HEK293 (cell line): ENCODE measurements at regions not wholly inside any gene's neighbourhood (a gene's known extent, or its start where the extent isn't known, plus 50 kb on each side); places are given as distances from the start of the nearest gene placed in this dataset.

ENCODE experiments used
- CTCF ChIA-PET: fragments of 350-600 bp; formaldehyde crosslinking; extraction: SDS; loops from one replicate; lab custom pipeline; 2021; ENCODE audit warnings: antibody characterized with exemption; lab: Yijun Ruan, JAX
- POLR2A ChIA-PET: fragments of 300-600 bp; formaldehyde crosslinking; extraction: SDS; loops from one replicate; lab custom pipeline; 2020; ENCODE audit warnings: antibody characterized with exemption, inconsistent platforms; lab: Yijun Ruan, JAX
- H3K27ac ChIP-seq: fragments of 200-500 bp; sonication (Bioruptor generic); 2 replicates; pipeline ENCODE4 v1.5.1; 2014; ENCODE audit warnings: low read depth, low read length, control low read depth, inconsistent platforms; ENCODE audit errors: extremely low read depth
- H3K36me3 ChIP-seq, 2 experiments: fragments of 200-500 bp in 1 of 2; sonication (Bioruptor generic) in 1 of 2; 1 replicate in 1 of 2; 2 replicates in 1 of 2; pipeline ENCODE4 v1.5.1; 2014 to 2017; ENCODE audit warnings: inconsistent platforms in 2 of 2, low read length in 2 of 2; ENCODE audit not compliant: control insufficient read depth in 2 of 2, insufficient read depth in 1 of 2
- H3K4me1 ChIP-seq: fragments of 200-500 bp; sonication (Bioruptor generic); 2 replicates; pipeline ENCODE4 v1.5.1; 2014; ENCODE audit warnings: mild to moderate bottlenecking, low read length, inconsistent platforms; ENCODE audit not compliant: control insufficient read depth, insufficient read depth
- H3K4me3 ChIP-seq: 2 replicates; pipeline ENCODE4 v1.5.1; 2011; ENCODE audit warnings: low read depth, mild to moderate bottlenecking, control low read depth, low read length, moderate library complexity
- H3K9me3 ChIP-seq: fragments of 200-500 bp; sonication (Bioruptor generic); 2 replicates; pipeline ENCODE4 v1.5.1; 2014; ENCODE audit warnings: low read depth, low read length, inconsistent platforms; ENCODE audit not compliant: control insufficient read depth, insufficient read depth
- EGR2 ChIP-seq: fragments of 450-650 bp; formaldehyde crosslinking; IDR thresholded peaks from 2 replicates; pipeline ENCODE4 v1.5.1; 2016; ENCODE audit warnings: low read depth, missing biosample characterization, missing genetic modification characterization
- GFI1B ChIP-seq: fragments of 450-650 bp; formaldehyde crosslinking; IDR thresholded peaks from 2 replicates; pipeline ENCODE4 v1.5.1; 2016; ENCODE audit warnings: missing biosample characterization, missing genetic modification characterization
- GLIS1 ChIP-seq: fragments of 450-650 bp; formaldehyde crosslinking; IDR thresholded peaks from 2 replicates; pipeline ENCODE4 v1.5.1; 2016; ENCODE audit warnings: missing biosample characterization, missing genetic modification characterization
- IKZF3 ChIP-seq: fragments of 450-650 bp; IDR thresholded peaks from 2 replicates; pipeline ENCODE4 v1.5.0; 2018; ENCODE audit warnings: missing biosample characterization, mild to moderate bottlenecking, missing genetic modification characterization, moderate library complexity
- KLF16 ChIP-seq: fragments of 450-650 bp; formaldehyde crosslinking; IDR thresholded peaks from 2 replicates; pipeline ENCODE4 v1.5.1; 2017; ENCODE audit warnings: missing biosample characterization, missing genetic modification characterization
- OVOL3 ChIP-seq: fragments of 450-650 bp; formaldehyde crosslinking; IDR thresholded peaks from 2 replicates; pipeline ENCODE4 v1.5.1; 2016; ENCODE audit warnings: missing biosample characterization, missing genetic modification characterization
- SALL2 ChIP-seq: fragments of 450-650 bp; formaldehyde crosslinking; IDR thresholded peaks from 2 replicates; pipeline ENCODE4 v1.5.0; 2017; ENCODE audit warnings: missing biosample characterization, mild to moderate bottlenecking, missing genetic modification characterization, borderline replicate concordance
- TCF7L2 ChIP-seq: IDR thresholded peaks from 2 replicates; pipeline ENCODE4 v1.6.1; 2011; ENCODE audit warnings: low read depth, mild to moderate bottlenecking, inconsistent platforms, low read length, moderate library complexity, borderline replicate concordance
- ZBTB21 ChIP-seq: fragments of 450-650 bp; formaldehyde crosslinking; IDR thresholded peaks from 2 replicates; pipeline ENCODE4 v1.5.1; 2017; ENCODE audit warnings: missing biosample characterization, missing genetic modification characterization
- ZBTB8A ChIP-seq: fragments of 450-650 bp; formaldehyde crosslinking; IDR thresholded peaks from 2 replicates; pipeline ENCODE4 v1.5.1; 2016; ENCODE audit warnings: missing biosample characterization, missing genetic modification characterization
- ZNF114 ChIP-seq: fragments of 450-650 bp; formaldehyde crosslinking; IDR thresholded peaks from 2 replicates; pipeline ENCODE4 v1.5.0; 2017; ENCODE audit warnings: missing biosample characterization, missing genetic modification characterization
- ZNF155 ChIP-seq: fragments of 450-650 bp; formaldehyde crosslinking; IDR thresholded peaks from 2 replicates; pipeline ENCODE4 v1.5.1; 2016; ENCODE audit warnings: missing biosample characterization, missing genetic modification characterization
- ZNF174 ChIP-seq: fragments of 450-650 bp; formaldehyde crosslinking; IDR thresholded peaks from 2 replicates; pipeline ENCODE4 v1.5.0; 2017; ENCODE audit warnings: missing biosample characterization, mild to moderate bottlenecking, missing genetic modification characterization
- ZNF24 ChIP-seq: fragments of 450-650 bp; formaldehyde crosslinking; IDR thresholded peaks from 2 replicates; pipeline ENCODE4 v1.5.1; 2016; ENCODE audit warnings: missing biosample characterization, missing genetic modification characterization
- ZNF266 ChIP-seq: fragments of 450-650 bp; formaldehyde crosslinking; IDR thresholded peaks from 2 replicates; pipeline ENCODE4 v1.5.1; 2016; ENCODE audit warnings: missing biosample characterization, missing genetic modification characterization, low read depth
- ZNF324 ChIP-seq: fragments of 450-650 bp; formaldehyde crosslinking; IDR thresholded peaks from 2 replicates; pipeline ENCODE4 v1.5.1; 2016; ENCODE audit warnings: missing biosample characterization, missing genetic modification characterization
- ZNF561 ChIP-seq: fragments of 450-650 bp; IDR thresholded peaks from 2 replicates; pipeline ENCODE4 v1.5.1; 2018; ENCODE audit warnings: missing biosample characterization, missing genetic modification characterization, borderline replicate concordance
- TF ChIP-seq, protein P1 (sequence below): fragments of 450-650 bp; formaldehyde crosslinking; IDR thresholded peaks from 2 replicates; pipeline ENCODE4 v1.5.1; 2017; ENCODE audit warnings: missing biosample characterization, missing genetic modification characterization
- TF ChIP-seq, protein P2 (sequence below): fragments of 450-650 bp; formaldehyde crosslinking; IDR thresholded peaks from 2 replicates; pipeline ENCODE4 v1.5.1; 2017; ENCODE audit warnings: missing biosample characterization, missing genetic modification characterization
- TF ChIP-seq, protein P3 (sequence below): fragments of 450-650 bp; formaldehyde crosslinking; IDR thresholded peaks from 2 replicates; pipeline ENCODE4 v1.5.1; 2016; ENCODE audit warnings: missing biosample characterization, missing genetic modification characterization, low read depth
- TF ChIP-seq, protein P4 (sequence below): fragments of 450-650 bp; formaldehyde crosslinking; IDR thresholded peaks from 2 replicates; pipeline ENCODE4 v1.5.1; 2016; ENCODE audit warnings: missing biosample characterization, missing genetic modification characterization

DNA sequence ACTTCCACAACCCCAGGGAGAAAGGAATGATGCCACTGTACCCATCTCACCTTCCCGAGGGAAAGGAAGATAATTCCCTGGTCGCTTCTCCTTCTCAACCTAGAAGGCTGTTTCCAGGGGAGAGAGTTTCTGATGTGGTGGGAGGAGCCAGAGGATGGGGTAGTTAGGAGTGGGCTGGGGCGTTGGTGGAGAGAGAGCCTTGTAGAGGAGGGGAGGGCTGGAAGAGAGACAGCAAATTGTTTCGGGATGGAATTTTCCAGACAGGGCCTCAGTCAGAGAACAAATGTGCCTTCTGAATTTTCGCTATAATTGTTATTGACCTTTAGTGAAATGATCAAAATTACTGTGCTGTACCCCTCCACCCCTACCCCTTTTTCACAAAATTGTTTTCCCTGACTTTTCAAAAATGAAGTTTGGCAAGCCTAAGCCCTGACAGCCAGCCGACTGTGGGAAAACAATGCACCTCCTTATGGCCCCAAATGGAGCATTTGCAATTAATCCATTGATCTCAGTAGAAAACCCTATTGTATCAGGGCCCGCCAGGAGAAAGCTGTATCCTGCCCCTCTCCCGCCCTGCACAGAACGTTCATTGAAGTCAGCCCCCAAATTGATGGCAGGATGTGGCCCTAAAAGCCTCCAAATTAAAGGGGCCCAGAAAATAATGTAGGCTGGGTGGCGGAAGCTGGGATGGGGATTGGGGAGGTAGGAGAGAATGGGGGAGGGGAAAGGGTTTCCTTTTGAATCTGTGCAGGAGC is 69.1 kb upstream of the JUN start (continued):
- TF ChIP-seq TCF7L2: no peak
- TF ChIP-seq ZNF324 (tag by site-specific recombination): no peak
- no peak for TF ChIP-seq ZNF155 (tag by site-specific recombination)
- TF ChIP-seq EGR2: 0 out of 2 replicates have a peak, but pooled peaks have one; percentile 38

DNA sequence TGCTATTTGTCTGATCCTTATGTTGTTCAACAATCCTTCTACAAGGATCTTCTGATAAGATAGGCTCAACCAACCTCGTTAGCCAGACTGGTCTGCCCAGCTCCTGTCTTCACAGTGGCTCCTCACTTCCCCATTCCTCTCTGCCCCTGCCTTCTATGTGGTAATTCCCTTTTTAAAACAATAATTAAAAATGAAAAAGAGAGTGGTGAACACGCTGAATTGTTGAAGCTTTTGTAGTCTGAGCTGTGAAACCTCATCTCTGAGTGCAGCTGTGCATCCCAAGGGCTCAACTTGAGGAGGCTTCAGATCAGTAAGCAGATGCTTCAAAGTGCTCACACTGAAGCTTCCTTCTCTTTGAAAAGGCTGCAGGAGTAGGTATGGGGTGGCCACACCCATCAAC is 70.7 kb upstream of the JUN start:
- POLR2A ChIA-PET: no interaction called here
- TF ChIP-seq ZBTB8A: no peak
- TF ChIP-seq GLIS1 (tag by site-specific recombination): no peak
- no peak for TF ChIP-seq ZNF561 (tag by site-specific recombination)
- no peak for TF ChIP-seq IKZF3 (tag by site-specific recombination)
- TF ChIP-seq, protein P1, sequence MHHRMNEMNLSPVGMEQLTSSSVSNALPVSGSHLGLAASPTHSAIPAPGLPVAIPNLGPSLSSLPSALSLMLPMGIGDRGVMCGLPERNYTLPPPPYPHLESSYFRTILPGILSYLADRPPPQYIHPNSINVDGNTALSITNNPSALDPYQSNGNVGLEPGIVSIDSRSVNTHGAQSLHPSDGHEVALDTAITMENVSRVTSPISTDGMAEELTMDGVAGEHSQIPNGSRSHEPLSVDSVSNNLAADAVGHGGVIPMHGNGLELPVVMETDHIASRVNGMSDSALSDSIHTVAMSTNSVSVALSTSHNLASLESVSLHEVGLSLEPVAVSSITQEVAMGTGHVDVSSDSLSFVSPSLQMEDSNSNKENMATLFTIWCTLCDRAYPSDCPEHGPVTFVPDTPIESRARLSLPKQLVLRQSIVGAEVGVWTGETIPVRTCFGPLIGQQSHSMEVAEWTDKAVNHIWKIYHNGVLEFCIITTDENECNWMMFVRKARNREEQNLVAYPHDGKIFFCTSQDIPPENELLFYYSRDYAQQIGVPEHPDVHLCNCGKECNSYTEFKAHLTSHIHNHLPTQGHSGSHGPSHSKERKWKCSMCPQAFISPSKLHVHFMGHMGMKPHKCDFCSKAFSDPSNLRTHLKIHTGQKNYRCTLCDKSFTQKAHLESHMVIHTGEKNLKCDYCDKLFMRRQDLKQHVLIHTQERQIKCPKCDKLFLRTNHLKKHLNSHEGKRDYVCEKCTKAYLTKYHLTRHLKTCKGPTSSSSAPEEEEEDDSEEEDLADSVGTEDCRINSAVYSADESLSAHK (tag by site-specific recombination): no peak
- TF ChIP-seq, protein P2, sequence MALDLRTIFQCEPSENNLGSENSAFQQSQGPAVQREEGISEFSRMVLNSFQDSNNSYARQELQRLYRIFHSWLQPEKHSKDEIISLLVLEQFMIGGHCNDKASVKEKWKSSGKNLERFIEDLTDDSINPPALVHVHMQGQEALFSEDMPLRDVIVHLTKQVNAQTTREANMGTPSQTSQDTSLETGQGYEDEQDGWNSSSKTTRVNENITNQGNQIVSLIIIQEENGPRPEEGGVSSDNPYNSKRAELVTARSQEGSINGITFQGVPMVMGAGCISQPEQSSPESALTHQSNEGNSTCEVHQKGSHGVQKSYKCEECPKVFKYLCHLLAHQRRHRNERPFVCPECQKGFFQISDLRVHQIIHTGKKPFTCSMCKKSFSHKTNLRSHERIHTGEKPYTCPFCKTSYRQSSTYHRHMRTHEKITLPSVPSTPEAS (tag by site-specific recombination): no peak
- TF ChIP-seq, protein P3, sequence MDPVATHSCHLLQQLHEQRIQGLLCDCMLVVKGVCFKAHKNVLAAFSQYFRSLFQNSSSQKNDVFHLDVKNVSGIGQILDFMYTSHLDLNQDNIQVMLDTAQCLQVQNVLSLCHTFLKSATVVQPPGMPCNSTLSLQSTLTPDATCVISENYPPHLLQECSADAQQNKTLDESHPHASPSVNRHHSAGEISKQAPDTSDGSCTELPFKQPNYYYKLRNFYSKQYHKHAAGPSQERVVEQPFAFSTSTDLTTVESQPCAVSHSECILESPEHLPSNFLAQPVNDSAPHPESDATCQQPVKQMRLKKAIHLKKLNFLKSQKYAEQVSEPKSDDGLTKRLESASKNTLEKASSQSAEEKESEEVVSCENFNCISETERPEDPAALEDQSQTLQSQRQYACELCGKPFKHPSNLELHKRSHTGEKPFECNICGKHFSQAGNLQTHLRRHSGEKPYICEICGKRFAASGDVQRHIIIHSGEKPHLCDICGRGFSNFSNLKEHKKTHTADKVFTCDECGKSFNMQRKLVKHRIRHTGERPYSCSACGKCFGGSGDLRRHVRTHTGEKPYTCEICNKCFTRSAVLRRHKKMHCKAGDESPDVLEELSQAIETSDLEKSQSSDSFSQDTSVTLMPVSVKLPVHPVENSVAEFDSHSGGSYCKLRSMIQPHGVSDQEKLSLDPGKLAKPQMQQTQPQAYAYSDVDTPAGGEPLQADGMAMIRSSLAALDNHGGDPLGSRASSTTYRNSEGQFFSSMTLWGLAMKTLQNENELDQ (tag by site-specific recombination): no peak
- TF ChIP-seq GFI1B (tag by site-specific recombination): no peak
- no peak for TF ChIP-seq SALL2 (tag by site-specific recombination)
- no peak for TF ChIP-seq ZNF114
- no peak for TF ChIP-seq ZBTB21 (tag by site-specific recombination)
- no peak for TF ChIP-seq KLF16
- TF ChIP-seq ZNF24 (tag by site-specific recombination): no peak
- no peak for TF ChIP-seq ZNF174 (tag by site-specific recombination)
- TF ChIP-seq, protein P4, sequence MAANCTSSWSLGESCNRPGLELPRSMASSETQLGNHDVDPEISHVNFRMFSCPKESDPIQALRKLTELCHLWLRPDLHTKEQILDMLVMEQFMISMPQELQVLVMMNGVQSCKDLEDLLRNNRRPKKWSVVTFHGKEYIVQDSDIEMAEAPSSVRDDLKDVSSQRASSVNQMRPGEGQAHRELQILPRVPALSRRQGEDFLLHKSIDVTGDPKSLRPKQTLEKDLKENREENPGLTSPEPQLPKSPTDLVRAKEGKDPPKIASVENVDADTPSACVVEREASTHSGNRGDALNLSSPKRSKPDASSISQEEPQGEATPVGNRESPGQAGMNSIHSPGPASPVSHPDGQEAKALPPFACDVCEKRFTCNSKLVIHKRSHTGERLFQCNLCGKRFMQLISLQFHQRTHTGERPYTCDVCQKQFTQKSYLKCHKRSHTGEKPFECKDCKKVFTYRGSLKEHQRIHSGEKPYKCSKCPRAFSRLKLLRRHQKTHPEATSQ: no peak
- TF ChIP-seq ZNF266 (tag by site-specific recombination): no peak
- TF ChIP-seq OVOL3 (tag by site-specific recombination): no peak
- no peak for TF ChIP-seq TCF7L2
- Histone ChIP-seq H3K4me1 (no peaks in the 10 kb centered on the region), H3K4me3 (no peak overlapping the region), H3K27ac (no peak overlapping the region), H3K36me3 (no peaks in the 10 kb centered on the region), H3K9me3 (no peaks in the 10 kb centered on the region)
- CTCF ChIA-PET: interaction anchor here (1.1 kb wide), 1 partner anchor 13 kb away, joined by 3 read pairs; no protein-coding TSS in a partner anchor
